GM19043 (cell line): ENCODE measurements at regions not wholly inside any gene's neighbourhood (a gene's known extent, or its start where the extent isn't known, plus 50 kb on each side); places are given as distances from the start of the nearest gene placed in this dataset.

Source experiments
- ATAC-seq: cut with Tn5 transposase; IDR thresholded peaks from one replicate; pipeline ENCODE4 v1.9.1; 2021; ENCODE audit warnings: low read depth; ENCODE audit not compliant: unreplicated experiment

- ATAC-seq = no peak
Measured at GRCh38 chr6:88360203-88360797, 194.2 kb upstream of the CNR1 start.

GRCh38 chr6:88359530-88360202, 193.5 kb upstream of the CNR1 start:
- no peak for ATAC-seq

GRCh38 chr6:88358846-88359245, 192.7 kb upstream of the CNR1 start:
- no peak for ATAC-seq

- ATAC-seq = no peak
Measured at GRCh38 chr6:88349511-88349910, 183.4 kb upstream of the CNR1 start.

- ATAC-seq = no peak
Measured at GRCh38 chr6:88342336-88342735, 176.2 kb upstream of the CNR1 start.

- no peak for ATAC-seq
Measured at GRCh38 chr6:88339761-88340160, 173.6 kb upstream of the CNR1 start.

GRCh38 chr6:88321306-88321705, 155.2 kb upstream of the CNR1 start:
- ATAC-seq = no peak

GRCh38 chr6:88311561-88311960, 145.4 kb upstream of the CNR1 start:
- no peak for ATAC-seq

- no peak for ATAC-seq
Measured at GRCh38 chr6:88304520-88304919, 138.4 kb upstream of the CNR1 start.

GRCh38 chr6:88302769-88303225, 136.7 kb upstream of the CNR1 start:
- ATAC-seq = no peak

- no peak for ATAC-seq
Measured at GRCh38 chr6:88301888-88302768, 136.0 kb upstream of the CNR1 start.

- ATAC-seq = no peak
Measured at GRCh38 chr6:88301256-88301655, 135.1 kb upstream of the CNR1 start.

- no peak for ATAC-seq
Measured at GRCh38 chr6:88298066-88298845, 132.1 kb upstream of the CNR1 start.

- no peak for ATAC-seq
Measured at GRCh38 chr6:88296694-88297093, 130.5 kb upstream of the CNR1 start.

- ATAC-seq = no peak
Measured at GRCh38 chr6:88295663-88296062, 129.5 kb upstream of the CNR1 start.

GRCh38 chr6:88294702-88295101, 128.6 kb upstream of the CNR1 start:
- ATAC-seq = no peak

- ATAC-seq = no peak
Measured at GRCh38 chr6:88290411-88290810, 124.3 kb upstream of the CNR1 start.

- no peak for ATAC-seq
Measured at GRCh38 chr6:88287696-88288095, 121.5 kb upstream of the CNR1 start.

- ATAC-seq = no peak
Measured at GRCh38 chr6:88276331-88276730, 110.2 kb upstream of the CNR1 start.

GRCh38 chr6:88268508-88268907, 102.4 kb upstream of the CNR1 start:
- ATAC-seq = no peak

- ATAC-seq = no peak
Measured at GRCh38 chr6:88266126-88266525, 100.0 kb upstream of the CNR1 start.
